ENCODE measurements at regions not wholly inside any gene's neighbourhood (a gene's known extent, or its start where the extent isn't known, plus 50 kb on each side); places are given as distances from the start of the nearest gene placed in this dataset.

DNA sequence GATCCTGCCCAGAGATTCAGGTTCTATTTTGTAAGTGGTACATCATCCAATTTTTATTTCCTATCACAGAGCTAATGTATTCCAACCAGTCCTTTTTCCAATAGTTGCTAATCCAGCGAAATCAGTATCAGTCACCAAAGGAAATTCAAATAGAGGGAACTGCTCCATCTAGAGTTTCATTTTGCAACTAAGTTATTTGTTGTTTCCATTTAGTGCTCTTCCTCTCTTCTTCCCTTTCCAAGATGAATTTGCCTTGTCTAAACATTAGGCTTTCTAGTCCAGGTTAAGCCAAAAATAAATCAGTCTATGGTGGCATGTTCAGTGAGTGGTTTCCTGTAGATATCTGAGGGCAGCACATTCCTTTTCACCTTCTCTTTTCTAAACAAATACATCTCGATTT lies 79.8 kb upstream of the SPATA31D4 start:
- H3K27ac Mint-ChIP-seq (ENCODE audit: low read depth, unreplicated experiment): no peak overlapping the region
- BruUV-seq (replicated peaks): no TSS peak
- intact Hi-C loops (cut with micrococcal nuclease): loop anchor here (1.0 kb wide), 1 partner anchor 325 kb away; no protein-coding TSS in a partner anchor
- TF ChIP-seq, protein P1, sequence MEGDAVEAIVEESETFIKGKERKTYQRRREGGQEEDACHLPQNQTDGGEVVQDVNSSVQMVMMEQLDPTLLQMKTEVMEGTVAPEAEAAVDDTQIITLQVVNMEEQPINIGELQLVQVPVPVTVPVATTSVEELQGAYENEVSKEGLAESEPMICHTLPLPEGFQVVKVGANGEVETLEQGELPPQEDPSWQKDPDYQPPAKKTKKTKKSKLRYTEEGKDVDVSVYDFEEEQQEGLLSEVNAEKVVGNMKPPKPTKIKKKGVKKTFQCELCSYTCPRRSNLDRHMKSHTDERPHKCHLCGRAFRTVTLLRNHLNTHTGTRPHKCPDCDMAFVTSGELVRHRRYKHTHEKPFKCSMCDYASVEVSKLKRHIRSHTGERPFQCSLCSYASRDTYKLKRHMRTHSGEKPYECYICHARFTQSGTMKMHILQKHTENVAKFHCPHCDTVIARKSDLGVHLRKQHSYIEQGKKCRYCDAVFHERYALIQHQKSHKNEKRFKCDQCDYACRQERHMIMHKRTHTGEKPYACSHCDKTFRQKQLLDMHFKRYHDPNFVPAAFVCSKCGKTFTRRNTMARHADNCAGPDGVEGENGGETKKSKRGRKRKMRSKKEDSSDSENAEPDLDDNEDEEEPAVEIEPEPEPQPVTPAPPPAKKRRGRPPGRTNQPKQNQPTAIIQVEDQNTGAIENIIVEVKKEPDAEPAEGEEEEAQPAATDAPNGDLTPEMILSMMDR (IDR thresholded peaks at IDR 0.05; ENCODE audit: unreplicated experiment): peak; percentile 26
- H3K27me3 Mint-ChIP-seq (ENCODE audit: insufficient read depth, unreplicated experiment): no peaks in the 10 kb centered on the region
- ChIA-PET CTCF (interaction anchor here (0.6 to 3.4 kb wide), 16 partner anchors 9 to 1043 kb away, joined by 3 to 19 read pairs (median 3); no protein-coding TSS in a partner anchor), POLR2A (interaction anchor here (0.6 to 1.8 kb wide), 4 partner anchors 10 to 478 kb away, joined by 3 to 8 read pairs (median 4); partner anchors contain the start of gene TLE1)
- H3K4me3 Mint-ChIP-seq (ENCODE audit: unreplicated experiment): no peak overlapping the region
- peak; percentile 35 for DNase-seq (ENCODE audit: unreplicated experiment)
- H3K9me3 Mint-ChIP-seq (ENCODE audit: unreplicated experiment): no peaks in the 10 kb centered on the region
- H3K36me3 Mint-ChIP-seq (ENCODE audit: insufficient read depth, unreplicated experiment): peaks cover 5% of the 10 kb centered on the region
- no peaks in the 10 kb centered on the region for H3K4me1 Mint-ChIP-seq (ENCODE audit: insufficient read depth, unreplicated experiment)

DNA sequence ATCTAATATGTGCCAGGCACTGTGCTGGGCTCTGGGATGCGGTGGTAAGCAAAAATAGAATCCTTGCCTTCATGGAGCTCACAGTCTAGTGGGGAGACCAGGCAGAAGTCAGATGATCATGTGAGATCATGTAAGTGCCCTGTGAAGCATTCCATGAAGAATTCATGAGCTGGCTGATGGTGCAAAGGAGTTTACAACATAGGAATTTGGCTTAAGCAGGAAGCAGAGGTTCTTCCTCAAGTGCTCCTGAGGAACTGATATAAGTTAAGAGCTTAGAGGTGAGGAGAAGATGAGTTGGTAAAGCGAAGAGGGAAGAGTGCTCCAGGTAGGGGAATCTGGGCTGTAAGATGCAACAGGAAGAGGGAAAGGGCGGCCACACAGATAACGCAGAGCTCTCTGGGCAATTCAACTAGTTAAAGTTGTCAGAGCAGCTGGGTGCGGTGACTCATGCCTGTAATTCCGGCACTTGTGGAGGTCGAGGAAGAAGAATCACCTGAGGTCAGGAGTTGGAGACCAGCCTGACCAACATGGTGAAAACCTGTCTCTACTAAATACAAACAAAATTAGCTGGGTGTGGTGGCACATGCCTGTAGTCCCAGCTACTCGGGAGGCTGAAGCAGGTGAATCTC lies 78.5 kb upstream of the SPATA31D4 start:
- POLR2A ChIA-PET: interaction anchor here (1.1 kb wide), 1 partner anchor 43 kb away, joined by 3 read pairs; no protein-coding TSS in a partner anchor

DNA sequence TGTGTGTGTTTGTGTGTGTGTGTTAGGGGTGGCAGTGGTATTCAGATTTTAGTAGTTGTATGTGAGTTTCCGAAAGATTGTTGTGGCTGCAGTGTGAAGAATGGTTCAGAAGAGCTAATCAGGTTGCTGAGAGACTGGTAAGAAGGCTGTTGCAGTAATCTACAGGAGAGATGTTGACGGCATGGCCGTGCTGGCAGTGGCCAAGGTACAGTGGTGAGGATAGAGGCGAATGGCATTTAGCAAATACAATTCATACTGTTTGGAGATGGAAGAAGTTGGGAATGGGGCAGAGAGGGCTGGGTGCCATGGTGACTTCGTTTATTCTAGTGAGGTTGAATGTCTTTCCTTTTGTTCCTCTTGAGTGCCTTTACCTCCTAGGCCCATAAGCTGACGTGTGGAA lies 77.5 kb upstream of the SPATA31D4 start:
- ChIA-PET POLR2A (interaction anchor here (0.7 to 0.8 kb wide), 2 partner anchors 8 to 736 kb away, joined by 3 read pairs; no protein-coding TSS in a partner anchor), CTCF (interaction anchor here (0.6 to 0.8 kb wide), 3 partner anchors 21 to 748 kb away, joined by 3 to 5 read pairs (median 4); no protein-coding TSS in a partner anchor)
- Mint-ChIP-seq H3K27me3 (ENCODE audit: insufficient read depth, unreplicated experiment) (no peaks in the 10 kb centered on the region), H3K4me3 (ENCODE audit: unreplicated experiment) (no peak overlapping the region), H3K27ac (ENCODE audit: low read depth, unreplicated experiment) (no peak overlapping the region), H3K4me1 (ENCODE audit: insufficient read depth, unreplicated experiment) (no peaks in the 10 kb centered on the region), H3K36me3 (ENCODE audit: insufficient read depth, unreplicated experiment) (peaks cover 3% of the 10 kb centered on the region), H3K9me3 (ENCODE audit: unreplicated experiment) (no peaks in the 10 kb centered on the region)
- no TSS peak for BruUV-seq (replicated peaks)
- intact Hi-C loops (cut with micrococcal nuclease): no loop called here
- TF ChIP-seq, protein P1 (IDR thresholded peaks at IDR 0.05; ENCODE audit: unreplicated experiment): no peak
- no peak for DNase-seq (ENCODE audit: unreplicated experiment)

More for the DNA sequence above, 78.5 kb upstream of the SPATA31D4 start:
- H3K27me3 Mint-ChIP-seq (ENCODE audit: insufficient read depth, unreplicated experiment): no peaks in the 10 kb centered on the region
- intact Hi-C loops (cut with micrococcal nuclease): no loop called here
- TF ChIP-seq, protein P1 (IDR thresholded peaks at IDR 0.05; ENCODE audit: unreplicated experiment): no peak
- peak; percentile 38 for DNase-seq (ENCODE audit: unreplicated experiment)
- CTCF ChIA-PET: interaction anchor here (0.7 to 3.4 kb wide), 7 partner anchors 8 to 1100 kb away, joined by 3 to 19 read pairs (median 4); no protein-coding TSS in a partner anchor
- H3K4me1 Mint-ChIP-seq (ENCODE audit: insufficient read depth, unreplicated experiment): no peaks in the 10 kb centered on the region
- H3K4me3 Mint-ChIP-seq (ENCODE audit: unreplicated experiment): no peak overlapping the region
- H3K36me3 Mint-ChIP-seq (ENCODE audit: insufficient read depth, unreplicated experiment): peaks cover 5% of the 10 kb centered on the region
- BruUV-seq (replicated peaks): no TSS peak
- H3K27ac Mint-ChIP-seq (ENCODE audit: low read depth, unreplicated experiment): no peak overlapping the region
- no peaks in the 10 kb centered on the region for H3K9me3 Mint-ChIP-seq (ENCODE audit: unreplicated experiment)

DNA sequence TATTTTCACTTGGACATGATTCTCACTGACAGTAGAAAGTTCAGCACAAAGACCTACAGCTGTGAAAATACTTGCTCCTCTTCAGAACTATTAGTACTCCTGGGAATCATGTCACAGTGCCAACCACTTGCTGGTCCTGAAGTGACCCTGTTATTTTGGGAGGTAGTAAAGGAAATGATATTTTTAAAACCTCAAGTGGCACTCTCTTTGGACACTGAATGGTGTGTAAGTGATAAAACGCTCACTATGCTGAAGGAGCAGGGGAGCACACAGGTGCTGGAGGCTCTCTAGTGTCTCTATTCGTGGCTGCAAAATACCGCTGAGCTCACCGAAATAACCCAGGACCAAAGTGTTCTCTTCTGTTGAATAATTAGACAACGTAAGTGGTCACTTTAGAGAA lies 76.9 kb upstream of the SPATA31D4 start:
- TF ChIP-seq, protein P1 (IDR thresholded peaks at IDR 0.05; ENCODE audit: unreplicated experiment): no peak
- CTCF ChIA-PET: interaction anchor here (0.6 kb wide), 2 partner anchors 749 to 941 kb away, joined by 4 read pairs; no protein-coding TSS in a partner anchor
- no peaks in the 10 kb centered on the region for H3K4me1 Mint-ChIP-seq (ENCODE audit: insufficient read depth, unreplicated experiment)
- no peaks in the 10 kb centered on the region for H3K36me3 Mint-ChIP-seq (ENCODE audit: insufficient read depth, unreplicated experiment)
- no TSS peak for BruUV-seq (replicated peaks)
- DNase-seq (ENCODE audit: unreplicated experiment): no peak
- intact Hi-C loops (cut with micrococcal nuclease): no loop called here
- no peak overlapping the region for H3K4me3 Mint-ChIP-seq (ENCODE audit: unreplicated experiment)
- H3K27me3 Mint-ChIP-seq (ENCODE audit: insufficient read depth, unreplicated experiment): no peaks in the 10 kb centered on the region
- H3K27ac Mint-ChIP-seq (ENCODE audit: low read depth, unreplicated experiment): no peak overlapping the region
- no peaks in the 10 kb centered on the region for H3K9me3 Mint-ChIP-seq (ENCODE audit: unreplicated experiment)
- POLR2A ChIA-PET: interaction anchor here (0.6 to 0.8 kb wide), 2 partner anchors 9 to 1201 kb away, joined by 3 read pairs; no protein-coding TSS in a partner anchor

Measured in MCF 10A (cell line).